ENCODE measurements at regions not wholly inside any gene's neighbourhood (a gene's known extent, or its start where the extent isn't known, plus 50 kb on each side); places are given as distances from the start of the nearest gene placed in this dataset.
A peak's percentile ranks its signal among the peaks of the same experiment; 100 is the strongest.
"Not testable (repeated sequence)": the region's sequence is repeated elsewhere in the genome, so short reads cannot be mapped to it uniquely, and the experiment has no call there.

GRCh38 chrX:55981603-55982002 is 250.6 kb upstream of the KLF8 start:
- no peak for FAIRE-seq

- FAIRE-seq, result no peak
These were observed 235.5 kb upstream of the KLF8 start for GRCh38 chrX:55996649-55997048.

- FAIRE-seq, result no peak
These were observed 232.0 kb upstream of the KLF8 start for GRCh38 chrX:56000174-56000573.

- FAIRE-seq, result peak; percentile 81
These were observed 231.4 kb upstream of the KLF8 start for GRCh38 chrX:56000729-56001128.

GRCh38 chrX:56025872-56026571 is 206.1 kb upstream of the KLF8 start:
- peak; percentile 43 for FAIRE-seq

GRCh38 chrX:56026815-56027214 is 205.3 kb upstream of the KLF8 start:
- no peak for FAIRE-seq

- no peak for FAIRE-seq
These were observed 203.0 kb upstream of the KLF8 start for GRCh38 chrX:56029188-56029587.

- FAIRE-seq, result no peak
These were observed 202.5 kb upstream of the KLF8 start for GRCh38 chrX:56029691-56030090.

- FAIRE-seq, result no peak
These were observed 200.7 kb upstream of the KLF8 start for GRCh38 chrX:56031409-56031808.

- FAIRE-seq, result no peak
These were observed 198.5 kb upstream of the KLF8 start for GRCh38 chrX:56033495-56034180.

GRCh38 chrX:56052673-56053330 is 179.4 kb upstream of the KLF8 start:
- not testable (repeated sequence) for FAIRE-seq

- no peak for FAIRE-seq
These were observed 174.8 kb upstream of the KLF8 start for GRCh38 chrX:56057325-56057724.

- no peak for FAIRE-seq
These were observed 166.1 kb upstream of the KLF8 start for GRCh38 chrX:56066016-56066415.

- no peak for FAIRE-seq
These were observed 163.8 kb upstream of the KLF8 start for GRCh38 chrX:56068274-56068758.

GRCh38 chrX:56069299-56069931 is 162.7 kb upstream of the KLF8 start:
- no peak for FAIRE-seq

- no peak for FAIRE-seq
These were observed 142.8 kb upstream of the KLF8 start for GRCh38 chrX:56089376-56089775.

- FAIRE-seq, result no peak
These were observed 132.9 kb upstream of the KLF8 start for GRCh38 chrX:56099271-56099670.

GRCh38 chrX:56107320-56107719 is 124.8 kb upstream of the KLF8 start:
- FAIRE-seq, result no peak

GRCh38 chrX:56113785-56114436 is 118.2 kb upstream of the KLF8 start:
- no peak for FAIRE-seq

- FAIRE-seq, result no peak
These were observed 117.7 kb upstream of the KLF8 start for GRCh38 chrX:56114437-56114787.

GRCh38 chrX:56120242-56120641 is 111.9 kb upstream of the KLF8 start:
- no peak for FAIRE-seq

GRCh38 chrX:56125946-56126345 is 106.2 kb upstream of the KLF8 start:
- FAIRE-seq, result no peak

GRCh38 chrX:56130031-56130430 is 102.1 kb upstream of the KLF8 start:
- FAIRE-seq, result no peak

All from colon (tissue), 2 donors.